ENCODE measurements at regions not wholly inside any gene's neighbourhood (a gene's known extent, or its start where the extent isn't known, plus 50 kb on each side); places are given as distances from the start of the nearest gene placed in this dataset.
"Not testable (repeated sequence)": the region's sequence is repeated elsewhere in the genome, so short reads cannot be mapped to it uniquely, and the experiment has no call there.

- no peak for DNase-seq (ENCODE audit: low read depth)
- no peak for TF ChIP-seq CTCF (IDR thresholded peaks at IDR 0.05; ENCODE audit: control insufficient read depth, insufficient read depth, low read depth, low read length, missing control alignments)
- H3K4me3 ChIP-seq (ENCODE audit: control insufficient read depth, low read depth, low read length), result no peak overlapping the region
These were observed 157.5 kb downstream of the BMP7 start for GRCh38 chr20:57108742-57109570.

- no peak for TF ChIP-seq CTCF (IDR thresholded peaks at IDR 0.05; ENCODE audit: control insufficient read depth, insufficient read depth, low read depth, low read length, missing control alignments)
- DNase-seq (ENCODE audit: low read depth), result no peak
- H3K4me3 ChIP-seq (ENCODE audit: control insufficient read depth, low read depth, low read length), result no peak overlapping the region
These were observed 156.9 kb downstream of the BMP7 start for GRCh38 chr20:57109571-57109953.

GRCh38 chr20:57110121-57111027, 156.1 kb downstream of the BMP7 start:
- H3K4me3 ChIP-seq (ENCODE audit: control insufficient read depth, low read depth, low read length); DNase-seq (ENCODE audit: low read depth): not testable (repeated sequence)

- no peak for DNase-seq (ENCODE audit: low read depth)
- no peak for TF ChIP-seq CTCF (IDR thresholded peaks at IDR 0.05; ENCODE audit: control insufficient read depth, insufficient read depth, low read depth, low read length, missing control alignments)
- no peak overlapping the region for H3K4me3 ChIP-seq (ENCODE audit: control insufficient read depth, low read depth, low read length)
These were observed 155.4 kb downstream of the BMP7 start for GRCh38 chr20:57111028-57111373.

- no peak for DNase-seq (ENCODE audit: low read depth)
- no peak overlapping the region for H3K4me3 ChIP-seq (ENCODE audit: control insufficient read depth, low read depth, low read length)
- no peak for TF ChIP-seq CTCF (IDR thresholded peaks at IDR 0.05; ENCODE audit: control insufficient read depth, insufficient read depth, low read depth, low read length, missing control alignments)
These were observed 154.0 kb downstream of the BMP7 start for GRCh38 chr20:57112448-57112847.

- H3K4me3 ChIP-seq (ENCODE audit: control insufficient read depth, low read depth, low read length), result no peak overlapping the region
- DNase-seq (ENCODE audit: low read depth), result no peak
- TF ChIP-seq CTCF (IDR thresholded peaks at IDR 0.05; ENCODE audit: control insufficient read depth, insufficient read depth, low read depth, low read length, missing control alignments), result no peak
These were observed 152.0 kb downstream of the BMP7 start for GRCh38 chr20:57114290-57115005.

Data from AG09309 (cell line).